Activated T-helper 17 cell treated with anti-CD3 and anti-CD28 coated beads, Interleukin-2, amount 50 U/mL, for 72 hours (primary cell): ENCODE measurements at regions not wholly inside any gene's neighbourhood (a gene's known extent, or its start where the extent isn't known, plus 50 kb on each side); places are given as distances from the start of the nearest gene placed in this dataset.

Experiments used
- ATAC-seq: fragments of 150-1000 bp; cut with Tn5 transposase; replicated peaks from 2 replicates; pipeline ENCODE4 v1.10.0; 2021; ENCODE audit warnings: mild to moderate bottlenecking, moderate library complexity
- H3K27ac Mint-ChIP-seq: one replicate; pipeline ENCODE4 v1.8.0; 2022; ENCODE audit warnings: mixed read lengths
- H3K27me3 Mint-ChIP-seq: one replicate; pipeline ENCODE4 v1.8.0; 2022; ENCODE audit warnings: mixed read lengths
- H3K36me3 Mint-ChIP-seq: one replicate; pipeline ENCODE4 v1.8.0; 2022; ENCODE audit warnings: low read depth, mild to moderate bottlenecking, mixed read lengths
- H3K4me1 Mint-ChIP-seq: one replicate; pipeline ENCODE4 v1.8.0; 2022; ENCODE audit warnings: mixed read lengths
- H3K4me3 Mint-ChIP-seq: one replicate; pipeline ENCODE4 v1.8.0; 2022; ENCODE audit warnings: mild to moderate bottlenecking, mixed read lengths
- H3K9me3 Mint-ChIP-seq: one replicate; pipeline ENCODE4 v1.8.0; 2022; ENCODE audit warnings: mixed read lengths

GRCh38 chr16:88298833-88299745 is 83.7 kb upstream of the ZNF469 start:
- H3K36me3 Mint-ChIP-seq, result no peaks in the 10 kb centered on the region
- no peaks in the 10 kb centered on the region for H3K4me1 Mint-ChIP-seq
- ATAC-seq, result peak; percentile 80
- H3K27ac Mint-ChIP-seq, result no peak overlapping the region
- no peaks in the 10 kb centered on the region for H3K9me3 Mint-ChIP-seq
- H3K4me3 Mint-ChIP-seq, result no peak overlapping the region
- H3K27me3 Mint-ChIP-seq, result no peaks in the 10 kb centered on the region

DNA sequence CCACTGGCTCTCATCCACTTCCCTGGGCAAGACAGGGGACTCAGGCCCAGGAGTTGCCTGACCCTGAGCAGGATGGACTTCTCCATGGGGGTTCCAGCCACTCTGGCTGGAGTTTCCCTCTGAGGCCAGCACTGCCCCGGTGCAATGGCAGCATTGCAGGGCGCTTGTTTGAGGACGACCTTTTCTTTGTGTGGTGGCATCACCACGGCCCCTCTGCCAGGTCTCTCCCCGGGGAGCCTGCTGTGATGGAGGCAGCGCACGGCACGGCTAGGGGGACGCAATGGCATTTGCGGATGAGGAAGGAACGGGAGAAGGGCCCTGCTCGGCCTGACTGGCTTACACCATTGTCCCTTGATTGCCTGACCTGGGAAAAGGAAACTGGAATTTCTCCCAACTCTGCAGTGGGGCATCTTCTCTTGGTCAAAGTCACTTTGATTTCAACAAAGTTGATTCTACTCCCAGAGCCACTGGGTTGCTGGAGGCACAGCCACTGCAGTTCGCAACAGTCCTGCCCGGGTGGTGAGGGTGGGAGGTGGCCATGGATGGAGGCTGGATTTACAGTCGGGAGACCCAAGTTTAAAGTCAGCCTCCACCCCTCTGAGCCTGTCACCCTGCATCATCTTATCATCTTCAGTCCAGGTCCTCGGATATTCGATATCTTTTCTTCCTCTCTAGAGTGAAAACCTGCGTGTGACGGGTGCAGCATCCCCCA is 82.9 kb upstream of the ZNF469 start:
- H3K4me1 Mint-ChIP-seq, result no peaks in the 10 kb centered on the region
- ATAC-seq, result no peak
- H3K9me3 Mint-ChIP-seq, result no peaks in the 10 kb centered on the region
- no peaks in the 10 kb centered on the region for H3K27me3 Mint-ChIP-seq
- H3K27ac Mint-ChIP-seq, result no peak overlapping the region
- H3K4me3 Mint-ChIP-seq, result no peak overlapping the region
- no peaks in the 10 kb centered on the region for H3K36me3 Mint-ChIP-seq

- no peak overlapping the region for H3K27ac Mint-ChIP-seq
- no peaks in the 10 kb centered on the region for H3K27me3 Mint-ChIP-seq
- H3K36me3 Mint-ChIP-seq, result no peaks in the 10 kb centered on the region
- no peaks in the 10 kb centered on the region for H3K9me3 Mint-ChIP-seq
- H3K4me3 Mint-ChIP-seq, result no peak overlapping the region
- no peaks in the 10 kb centered on the region for H3K4me1 Mint-ChIP-seq
- ATAC-seq, result no peak
These were observed 82.3 kb upstream of the ZNF469 start for GRCh38 chr16:88300463-88300835.

DNA sequence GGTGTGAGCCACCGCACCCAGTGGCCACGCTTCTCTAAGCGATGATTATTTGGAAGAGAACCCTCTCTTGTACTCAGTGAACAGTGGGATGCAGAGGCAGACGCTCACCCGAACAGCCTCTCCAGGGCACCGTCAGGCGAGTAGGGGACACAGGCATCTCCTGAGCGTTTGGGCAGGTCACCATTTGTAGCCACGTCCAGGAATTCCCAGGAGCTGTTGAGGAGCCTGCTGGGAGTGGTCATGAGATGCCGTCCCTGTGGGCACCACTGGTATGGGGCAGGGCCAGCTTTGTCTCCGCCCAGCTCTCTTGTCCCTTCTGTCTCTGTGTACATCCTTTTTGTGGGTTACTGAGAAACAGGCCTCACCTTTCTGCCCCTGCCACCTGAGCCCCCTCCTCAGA is 81.3 kb upstream of the ZNF469 start:
- Mint-ChIP-seq H3K36me3 (no peaks in the 10 kb centered on the region), H3K27ac (no peak overlapping the region), H3K9me3 (no peaks in the 10 kb centered on the region), H3K27me3 (no peaks in the 10 kb centered on the region), H3K4me3 (no peak overlapping the region), H3K4me1 (no peaks in the 10 kb centered on the region)
- no peak for ATAC-seq

- no peaks in the 10 kb centered on the region for H3K36me3 Mint-ChIP-seq
- no peak for ATAC-seq
- H3K27me3 Mint-ChIP-seq, result no peaks in the 10 kb centered on the region
- H3K4me1 Mint-ChIP-seq, result no peaks in the 10 kb centered on the region
- H3K4me3 Mint-ChIP-seq, result no peak overlapping the region
- H3K27ac Mint-ChIP-seq, result no peak overlapping the region
- H3K9me3 Mint-ChIP-seq, result no peaks in the 10 kb centered on the region
These were observed 80.9 kb upstream of the ZNF469 start for GRCh38 chr16:88301886-88302285.

- Mint-ChIP-seq H3K9me3 (no peaks in the 10 kb centered on the region), H3K36me3 (no peaks in the 10 kb centered on the region), H3K27ac (no peak overlapping the region), H3K4me1 (no peaks in the 10 kb centered on the region), H3K4me3 (no peak overlapping the region), H3K27me3 (no peaks in the 10 kb centered on the region)
- ATAC-seq, result no peak
These were observed 80.1 kb upstream of the ZNF469 start for GRCh38 chr16:88302666-88303065.

- Mint-ChIP-seq H3K4me3 (no peak overlapping the region), H3K36me3 (no peaks in the 10 kb centered on the region), H3K4me1 (no peaks in the 10 kb centered on the region), H3K27me3 (peaks cover 1% of the 10 kb centered on the region), H3K9me3 (no peaks in the 10 kb centered on the region), H3K27ac (no peak overlapping the region)
- no peak for ATAC-seq
These were observed 79.4 kb upstream of the ZNF469 start for GRCh38 chr16:88303405-88303804.

DNA sequence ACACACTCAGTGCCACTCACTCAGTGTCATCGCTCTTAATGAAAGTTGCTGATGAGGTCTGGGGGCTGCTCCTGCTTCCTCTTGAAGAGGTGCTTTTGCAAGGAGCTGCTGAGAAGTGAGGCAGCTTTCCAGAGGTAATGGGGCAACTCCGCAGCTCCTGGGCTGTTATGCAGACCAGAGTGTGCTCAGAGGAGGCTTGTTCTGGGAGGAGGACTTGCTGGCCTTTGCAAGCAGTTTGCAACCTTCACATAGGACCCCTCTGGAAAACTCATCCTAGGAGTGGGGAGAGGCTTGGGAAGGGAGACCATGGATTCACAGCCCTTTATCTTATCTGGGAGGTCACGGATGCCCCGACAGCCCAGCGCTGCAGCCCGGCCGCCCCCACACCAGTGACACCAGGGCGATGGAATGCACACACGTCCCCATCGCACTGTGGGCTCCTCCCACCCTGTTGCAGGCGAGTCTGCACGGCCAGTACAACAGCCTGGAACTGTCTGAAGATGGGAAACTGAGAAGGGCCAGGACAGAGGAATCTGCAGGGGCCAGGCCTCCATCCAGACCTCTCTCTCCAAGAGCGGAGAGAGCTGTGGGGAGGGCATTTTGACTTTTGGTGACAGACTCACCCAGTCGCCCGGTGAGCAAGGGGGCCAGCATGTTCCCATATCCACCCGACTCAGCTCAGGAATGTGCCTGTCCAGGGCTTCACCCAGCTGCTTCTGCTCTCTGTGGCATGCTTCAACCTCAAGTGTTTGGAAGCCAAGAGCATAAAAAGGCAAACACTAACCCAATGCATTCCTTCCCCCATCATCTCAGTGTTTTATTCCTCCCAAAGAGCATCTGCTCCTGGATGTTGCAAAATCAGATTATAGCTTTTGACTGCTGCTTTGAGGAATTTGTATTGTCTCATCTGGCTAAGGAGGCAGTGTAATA is 78.6 kb upstream of the ZNF469 start:
- H3K4me1 Mint-ChIP-seq, result no peaks in the 10 kb centered on the region
- H3K4me3 Mint-ChIP-seq, result no peak overlapping the region
- H3K9me3 Mint-ChIP-seq, result no peaks in the 10 kb centered on the region
- peaks cover 7% of the 10 kb centered on the region for H3K27me3 Mint-ChIP-seq
- no peak for ATAC-seq
- no peak overlapping the region for H3K27ac Mint-ChIP-seq
- H3K36me3 Mint-ChIP-seq, result no peaks in the 10 kb centered on the region

- ATAC-seq, result no peak
- no peaks in the 10 kb centered on the region for H3K9me3 Mint-ChIP-seq
- H3K4me3 Mint-ChIP-seq, result no peak overlapping the region
- H3K36me3 Mint-ChIP-seq, result no peaks in the 10 kb centered on the region
- H3K27me3 Mint-ChIP-seq, result peaks cover 7% of the 10 kb centered on the region
- H3K4me1 Mint-ChIP-seq, result no peaks in the 10 kb centered on the region
- no peak overlapping the region for H3K27ac Mint-ChIP-seq
These were observed 77.6 kb upstream of the ZNF469 start for GRCh38 chr16:88305176-88305575.

DNA sequence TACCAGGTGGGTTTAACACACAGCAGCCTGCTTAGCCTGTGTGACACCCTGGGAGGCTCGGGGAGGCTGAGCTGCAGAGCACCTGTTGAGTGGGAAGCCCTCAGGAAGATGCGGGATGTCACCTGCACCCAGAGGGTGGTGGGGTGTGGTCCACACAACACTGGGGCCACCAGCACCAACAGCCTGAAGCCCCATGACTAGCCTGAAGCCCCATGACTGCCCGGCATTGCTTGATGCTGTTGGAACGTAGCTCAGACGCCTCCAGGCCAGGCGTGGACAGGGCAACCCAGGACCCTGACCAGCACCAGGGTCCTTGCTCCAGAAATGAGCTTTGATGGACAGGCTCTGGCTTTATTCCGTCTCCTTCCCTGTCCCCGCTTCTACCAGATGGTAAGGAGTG is 76.3 kb upstream of the ZNF469 start:
- Mint-ChIP-seq H3K27ac (no peak overlapping the region), H3K9me3 (no peaks in the 10 kb centered on the region), H3K36me3 (no peaks in the 10 kb centered on the region), H3K4me1 (no peaks in the 10 kb centered on the region), H3K27me3 (peaks cover 10% of the 10 kb centered on the region), H3K4me3 (no peak overlapping the region)
- no peak for ATAC-seq

DNA sequence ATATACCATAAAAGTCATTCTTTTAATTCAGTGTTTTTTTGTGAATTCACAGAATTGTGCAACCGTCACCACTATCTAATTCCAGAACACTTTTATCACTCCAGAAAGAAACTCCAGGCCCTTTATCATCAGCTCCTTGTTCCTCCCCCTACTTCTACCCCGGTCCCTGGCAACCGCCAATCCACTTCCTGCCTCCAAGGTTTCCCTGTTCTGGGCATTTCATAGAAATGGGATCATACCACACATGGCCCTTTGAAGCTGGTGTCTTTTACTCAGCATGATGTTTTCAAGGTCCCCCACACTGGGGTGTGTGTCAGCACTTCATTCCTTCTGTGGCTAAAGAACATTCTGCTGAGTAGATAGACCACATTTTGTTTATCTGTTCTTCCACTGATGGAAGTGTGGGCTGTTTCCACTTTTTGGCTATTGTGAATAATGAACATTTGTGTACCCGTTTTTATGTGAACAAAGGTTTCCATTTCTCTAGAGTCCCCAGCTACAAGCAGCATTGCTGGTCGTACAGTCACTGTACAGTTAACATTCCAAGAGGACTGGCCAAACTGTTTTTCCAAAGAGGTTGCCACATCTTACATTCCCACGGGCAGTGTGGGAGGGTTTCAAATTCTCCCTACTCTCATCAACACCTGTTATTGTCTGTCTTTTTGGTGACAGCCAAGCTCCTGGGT is 75.8 kb upstream of the ZNF469 start:
- H3K4me1 Mint-ChIP-seq, result no peaks in the 10 kb centered on the region
- H3K27ac Mint-ChIP-seq, result no peak overlapping the region
- peaks cover 4% of the 10 kb centered on the region for H3K9me3 Mint-ChIP-seq
- H3K36me3 Mint-ChIP-seq, result no peaks in the 10 kb centered on the region
- no peak overlapping the region for H3K4me3 Mint-ChIP-seq
- peaks cover 10% of the 10 kb centered on the region for H3K27me3 Mint-ChIP-seq
- no peak for ATAC-seq

DNA sequence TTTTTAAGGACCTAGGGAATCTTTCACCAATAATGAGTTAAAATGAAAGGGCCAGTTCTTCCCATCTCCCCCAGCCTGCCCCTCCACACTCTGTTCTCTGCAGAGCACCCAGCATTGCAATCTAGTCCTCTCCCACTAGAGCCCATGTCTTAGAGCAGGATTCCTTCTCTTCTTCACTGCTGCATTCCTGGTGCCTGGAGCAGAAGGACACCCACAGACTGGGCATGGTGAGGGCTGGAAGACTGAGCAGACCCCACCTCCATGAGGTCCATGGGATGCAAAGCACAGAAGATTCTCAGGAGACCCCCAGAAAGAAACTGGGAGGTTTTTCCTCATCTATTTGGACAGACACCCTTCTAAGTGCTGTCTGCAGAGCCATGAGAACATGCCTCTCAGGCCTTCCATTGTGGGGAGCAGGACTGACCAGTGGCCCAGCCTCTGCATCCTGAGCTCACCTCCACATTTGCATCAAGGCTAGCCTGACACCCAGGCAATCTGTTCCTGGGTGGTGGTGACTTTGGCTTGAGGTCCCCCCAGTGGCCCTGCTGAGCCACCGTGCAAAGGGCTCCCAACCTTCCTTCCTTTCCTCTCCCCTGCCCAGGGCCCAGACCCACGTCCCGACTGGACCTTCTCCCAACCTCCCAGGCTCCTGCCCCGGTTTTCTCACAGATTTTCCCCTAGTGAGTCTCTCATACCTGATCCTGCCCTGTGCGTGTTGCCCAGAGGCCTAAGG is 74.2 kb upstream of the ZNF469 start:
- H3K4me1 Mint-ChIP-seq, result no peaks in the 10 kb centered on the region
- peaks cover 8% of the 10 kb centered on the region for H3K9me3 Mint-ChIP-seq
- H3K36me3 Mint-ChIP-seq, result no peaks in the 10 kb centered on the region
- H3K4me3 Mint-ChIP-seq, result no peak overlapping the region
- no peak overlapping the region for H3K27ac Mint-ChIP-seq
- H3K27me3 Mint-ChIP-seq, result peaks cover 20% of the 10 kb centered on the region
- no peak for ATAC-seq

DNA sequence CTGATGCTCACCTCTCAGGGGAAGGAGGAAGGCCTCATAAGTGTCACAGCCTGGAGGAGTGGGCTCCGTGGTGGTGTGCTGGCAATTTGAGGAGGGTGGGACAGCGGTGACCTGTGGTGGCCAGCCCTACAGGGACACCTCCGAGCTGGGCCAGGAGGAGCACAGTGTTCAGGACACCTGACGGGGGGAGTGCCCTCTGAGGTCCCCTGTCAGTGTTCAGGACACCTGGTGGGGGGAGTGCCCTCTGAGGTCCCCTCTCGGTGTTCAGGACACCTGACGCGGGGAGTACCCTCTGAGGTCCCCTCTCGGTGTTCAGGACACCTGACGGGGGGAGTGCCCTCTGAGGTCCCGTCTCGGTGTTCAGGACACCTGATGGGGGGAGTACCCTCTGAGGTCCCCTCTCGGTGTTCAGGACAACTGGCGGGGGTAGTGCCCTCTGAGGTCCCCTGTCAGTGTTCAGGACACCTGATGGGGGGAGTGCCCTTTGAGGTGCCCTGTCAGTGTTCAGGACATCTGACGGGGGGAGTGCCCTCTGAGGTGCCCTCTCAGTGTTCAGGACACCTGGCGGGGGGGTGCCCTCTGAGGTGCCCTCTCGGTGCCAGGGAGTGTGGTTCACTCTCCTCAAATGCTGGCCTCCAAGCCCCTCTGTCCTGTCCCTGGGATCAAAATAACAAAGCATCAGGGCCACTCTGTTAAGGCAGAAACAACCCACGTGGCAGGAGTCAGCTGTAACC is 73.4 kb upstream of the ZNF469 start:
- no peak overlapping the region for H3K4me3 Mint-ChIP-seq
- H3K27me3 Mint-ChIP-seq, result peaks cover 21% of the 10 kb centered on the region
- no peaks in the 10 kb centered on the region for H3K36me3 Mint-ChIP-seq
- H3K27ac Mint-ChIP-seq, result no peak overlapping the region
- no peak for ATAC-seq
- peaks cover 8% of the 10 kb centered on the region for H3K9me3 Mint-ChIP-seq
- H3K4me1 Mint-ChIP-seq, result no peaks in the 10 kb centered on the region
